Parathyroid adenoma (tissue), 2 donors: ENCODE measurements at regions not wholly inside any gene's neighbourhood (a gene's known extent, or its start where the extent isn't known, plus 50 kb on each side); places are given as distances from the start of the nearest gene placed in this dataset.

ENCODE experiments used
- H2AFZ ChIP-seq: fragments of 300-600 bp; sonication (generic); one replicate; pipeline ENCODE4 v1.7.0; 2017; ENCODE audit warnings: antibody characterized with exemption, mild to moderate bottlenecking
- H3K27ac ChIP-seq: fragments of 300-600 bp; sonication (generic); one replicate; pipeline ENCODE4 v1.7.0; 2017
- H3K27me3 ChIP-seq: fragments of 300-600 bp; sonication (generic); one replicate; pipeline ENCODE4 v1.7.0; 2017; ENCODE audit warnings: low read length; ENCODE audit not compliant: control insufficient read depth, insufficient read depth
- H3K36me3 ChIP-seq: fragments of 300-600 bp; sonication (generic); one replicate; pipeline ENCODE4 v1.7.0; 2017; ENCODE audit warnings: low read length; ENCODE audit not compliant: control insufficient read depth, insufficient read depth
- H3K4me1 ChIP-seq: fragments of 300-600 bp; sonication (generic); one replicate; pipeline ENCODE4 v1.7.0; 2017; ENCODE audit warnings: control low read depth
- H3K4me2 ChIP-seq: fragments of 300-600 bp; sonication (generic); one replicate; pipeline ENCODE4 v1.7.0; 2017; ENCODE audit warnings: low read length
- H3K4me3 ChIP-seq: fragments of 300-600 bp; sonication (generic); one replicate; pipeline ENCODE4 v1.7.0; 2017; ENCODE audit warnings: low read depth, low read length
- H3K79me2 ChIP-seq: fragments of 300-600 bp; sonication (generic); one replicate; pipeline ENCODE4 v1.7.0; 2017; ENCODE audit warnings: control low read depth
- H3K9ac ChIP-seq: fragments of 300-600 bp; sonication (generic); one replicate; pipeline ENCODE4 v1.7.0; 2017; ENCODE audit warnings: mild to moderate bottlenecking
- H3K9me3 ChIP-seq: fragments of 300-600 bp; sonication (generic); one replicate; pipeline ENCODE4 v1.7.0; 2017; ENCODE audit warnings: low read length; ENCODE audit not compliant: control insufficient read depth
- TF ChIP-seq, protein P1 (sequence below): fragments of 300-600 bp; sonication (generic); IDR thresholded peaks from one replicate; pipeline ENCODE4 v1.7.0; 2017; ENCODE audit warnings: antibody characterized with exemption, mild to moderate bottlenecking
- donor health status: primary hyperparathyroidism.

DNA sequence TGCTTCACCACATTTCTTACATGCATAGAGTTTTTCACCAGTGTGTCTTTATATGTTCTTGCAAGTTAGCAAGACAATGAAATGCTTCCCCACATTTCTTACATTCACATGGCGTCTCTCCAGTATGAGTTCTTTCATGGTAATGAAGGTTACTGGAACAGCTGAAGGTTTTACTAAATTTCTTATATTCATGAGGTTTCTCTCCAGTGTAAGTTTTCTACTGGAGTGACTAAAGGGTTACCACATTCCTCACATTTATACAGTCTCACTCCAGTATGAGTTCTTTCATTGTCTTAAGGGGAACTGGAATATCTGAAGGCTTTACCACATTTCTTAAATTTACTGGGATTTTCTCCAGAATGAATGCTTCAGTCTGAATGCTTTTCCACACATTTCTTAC, 350.3 kb downstream of the MAT2B start:
- no peak overlapping the region for H3K4me2 ChIP-seq
- no peak overlapping the region for H3K4me3 ChIP-seq
- H3K4me1 ChIP-seq: no peaks in the 10 kb centered on the region
- no peak overlapping the region for H2AFZ ChIP-seq
- no peaks in the 10 kb centered on the region for H3K9me3 ChIP-seq
- no peak overlapping the region for H3K9ac ChIP-seq
- TF ChIP-seq, protein P1, sequence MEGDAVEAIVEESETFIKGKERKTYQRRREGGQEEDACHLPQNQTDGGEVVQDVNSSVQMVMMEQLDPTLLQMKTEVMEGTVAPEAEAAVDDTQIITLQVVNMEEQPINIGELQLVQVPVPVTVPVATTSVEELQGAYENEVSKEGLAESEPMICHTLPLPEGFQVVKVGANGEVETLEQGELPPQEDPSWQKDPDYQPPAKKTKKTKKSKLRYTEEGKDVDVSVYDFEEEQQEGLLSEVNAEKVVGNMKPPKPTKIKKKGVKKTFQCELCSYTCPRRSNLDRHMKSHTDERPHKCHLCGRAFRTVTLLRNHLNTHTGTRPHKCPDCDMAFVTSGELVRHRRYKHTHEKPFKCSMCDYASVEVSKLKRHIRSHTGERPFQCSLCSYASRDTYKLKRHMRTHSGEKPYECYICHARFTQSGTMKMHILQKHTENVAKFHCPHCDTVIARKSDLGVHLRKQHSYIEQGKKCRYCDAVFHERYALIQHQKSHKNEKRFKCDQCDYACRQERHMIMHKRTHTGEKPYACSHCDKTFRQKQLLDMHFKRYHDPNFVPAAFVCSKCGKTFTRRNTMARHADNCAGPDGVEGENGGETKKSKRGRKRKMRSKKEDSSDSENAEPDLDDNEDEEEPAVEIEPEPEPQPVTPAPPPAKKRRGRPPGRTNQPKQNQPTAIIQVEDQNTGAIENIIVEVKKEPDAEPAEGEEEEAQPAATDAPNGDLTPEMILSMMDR: no peak
- H3K27ac ChIP-seq: no peak overlapping the region
- no peaks in the 10 kb centered on the region for H3K36me3 ChIP-seq
- no peaks in the 10 kb centered on the region for H3K79me2 ChIP-seq
- no peaks in the 10 kb centered on the region for H3K27me3 ChIP-seq

DNA sequence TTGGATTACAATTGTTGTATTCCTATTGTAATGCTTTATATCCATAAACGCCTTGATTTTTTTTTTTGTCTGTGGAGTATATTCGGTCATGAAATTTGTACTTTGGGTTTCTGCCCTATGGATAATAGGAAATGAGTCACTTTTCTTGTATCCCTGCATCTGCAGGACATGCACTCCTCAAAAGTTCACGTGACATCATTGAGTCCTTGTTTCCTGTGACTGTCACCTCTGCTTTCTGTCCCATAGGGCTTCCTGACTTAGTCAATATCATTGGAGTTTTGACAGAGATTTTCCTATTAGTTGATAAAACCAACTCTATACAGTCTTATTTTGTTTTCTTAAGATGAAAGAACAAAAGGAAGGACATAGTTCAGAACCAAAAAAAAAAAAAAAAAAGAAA, 356.3 kb downstream of the MAT2B start:
- Histone ChIP-seq H3K36me3 (no peaks in the 10 kb centered on the region), H3K27me3 (no peaks in the 10 kb centered on the region), H3K79me2 (no peaks in the 10 kb centered on the region), H3K4me2 (no peak overlapping the region), H2AFZ (no peak overlapping the region), H3K4me3 (no peak overlapping the region), H3K27ac (no peak overlapping the region), H3K9me3 (no peaks in the 10 kb centered on the region), H3K4me1 (no peaks in the 10 kb centered on the region), H3K9ac (no peak overlapping the region)
- TF ChIP-seq, protein P1: no peak

DNA sequence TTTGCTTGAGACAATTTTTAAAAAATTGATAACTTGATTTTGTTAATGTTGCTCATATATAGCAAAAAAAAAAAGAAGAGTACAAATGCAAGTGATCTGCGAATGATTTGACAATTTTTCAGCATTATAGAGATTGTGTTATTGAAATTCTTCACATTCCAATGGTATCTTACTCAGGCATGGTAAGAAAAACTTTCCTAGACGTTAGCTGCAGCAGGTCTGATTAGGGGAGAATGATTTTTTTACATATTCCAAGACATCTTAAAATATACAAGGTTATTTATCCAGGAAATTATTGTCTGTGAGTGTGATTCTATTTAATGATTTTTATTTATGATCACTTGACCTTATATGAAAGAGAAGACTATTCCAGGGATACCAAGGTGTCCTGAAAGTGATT, 361.9 kb downstream of the MAT2B start:
- H3K4me3 ChIP-seq: no peak overlapping the region
- no peak overlapping the region for H3K9ac ChIP-seq
- no peaks in the 10 kb centered on the region for H3K27me3 ChIP-seq
- H3K4me2 ChIP-seq: no peak overlapping the region
- H3K4me1 ChIP-seq: no peaks in the 10 kb centered on the region
- no peaks in the 10 kb centered on the region for H3K9me3 ChIP-seq
- no peak overlapping the region for H2AFZ ChIP-seq
- H3K36me3 ChIP-seq: no peaks in the 10 kb centered on the region
- no peaks in the 10 kb centered on the region for H3K79me2 ChIP-seq
- no peak overlapping the region for H3K27ac ChIP-seq
- TF ChIP-seq, protein P1: no peak

DNA sequence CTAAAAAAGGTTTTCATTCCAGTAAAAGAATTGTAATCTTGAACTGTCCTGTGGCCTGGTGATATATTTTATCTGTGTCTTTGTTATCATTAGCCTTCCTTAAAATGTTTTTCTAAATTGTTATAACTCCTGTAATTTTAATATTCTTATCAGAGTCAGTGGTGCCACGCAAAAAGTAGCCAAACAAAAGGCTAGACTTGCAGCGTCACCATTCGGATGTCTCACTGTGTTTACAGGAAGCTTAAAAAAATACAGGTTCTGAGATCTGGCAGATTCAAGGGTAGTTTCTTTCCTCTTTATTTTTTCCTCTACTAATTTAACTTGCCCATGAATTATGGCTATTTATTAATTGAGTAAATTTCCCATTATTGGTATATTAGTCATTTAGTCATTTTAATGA, 362.3 kb downstream of the MAT2B start:
- no peak overlapping the region for H3K4me3 ChIP-seq
- H3K36me3 ChIP-seq: no peaks in the 10 kb centered on the region
- H2AFZ ChIP-seq: no peak overlapping the region
- H3K4me1 ChIP-seq: no peaks in the 10 kb centered on the region
- no peaks in the 10 kb centered on the region for H3K79me2 ChIP-seq
- no peak overlapping the region for H3K9ac ChIP-seq
- no peak overlapping the region for H3K4me2 ChIP-seq
- H3K27me3 ChIP-seq: no peaks in the 10 kb centered on the region
- no peaks in the 10 kb centered on the region for H3K9me3 ChIP-seq
- no peak overlapping the region for H3K27ac ChIP-seq
- TF ChIP-seq, protein P1: no peak

DNA sequence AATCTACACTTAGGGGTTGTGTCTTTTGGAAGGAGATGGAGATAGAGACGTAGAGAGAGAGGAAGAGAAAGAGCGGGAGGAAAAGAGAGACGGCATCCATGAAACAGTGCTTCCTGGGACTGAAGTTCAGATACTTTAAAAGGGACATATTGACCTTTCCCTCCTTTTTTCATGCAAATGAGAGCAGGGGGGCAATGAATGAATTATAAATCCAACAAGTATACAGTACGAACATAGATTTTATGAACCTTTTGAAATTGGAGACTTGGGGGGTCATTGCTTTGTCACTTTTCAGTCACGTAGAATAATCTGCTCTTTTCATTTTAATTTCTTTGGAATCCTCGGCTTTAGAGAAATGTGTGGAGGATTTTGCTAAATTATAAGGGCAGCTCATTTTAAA, 364.2 kb downstream of the MAT2B start:
- Histone ChIP-seq H3K4me1 (no peaks in the 10 kb centered on the region), H3K9me3 (no peaks in the 10 kb centered on the region), H2AFZ (no peak overlapping the region), H3K4me3 (no peak overlapping the region), H3K9ac (no peak overlapping the region), H3K79me2 (no peaks in the 10 kb centered on the region), H3K27me3 (no peaks in the 10 kb centered on the region), H3K36me3 (no peaks in the 10 kb centered on the region), H3K4me2 (no peak overlapping the region), H3K27ac (no peak overlapping the region)
- TF ChIP-seq, protein P1: no peak
